ENCODE measurements at regions not wholly inside any gene's neighbourhood (a gene's known extent, or its start where the extent isn't known, plus 50 kb on each side); places are given as distances from the start of the nearest gene placed in this dataset.
"Not testable (repeated sequence)": the region's sequence is repeated elsewhere in the genome, so short reads cannot be mapped to it uniquely, and the experiment has no call there.

GRCh38 chr9:64370344-64370743 is 914.7 kb downstream of the FOXD4L5 start:
- DNase-seq (ENCODE audit: low read depth), result not testable (repeated sequence)

- not testable (repeated sequence) for DNase-seq (ENCODE audit: low read depth)
Observed at GRCh38 chr9:64369644-64370043, 915.4 kb downstream of the FOXD4L5 start.

DNA sequence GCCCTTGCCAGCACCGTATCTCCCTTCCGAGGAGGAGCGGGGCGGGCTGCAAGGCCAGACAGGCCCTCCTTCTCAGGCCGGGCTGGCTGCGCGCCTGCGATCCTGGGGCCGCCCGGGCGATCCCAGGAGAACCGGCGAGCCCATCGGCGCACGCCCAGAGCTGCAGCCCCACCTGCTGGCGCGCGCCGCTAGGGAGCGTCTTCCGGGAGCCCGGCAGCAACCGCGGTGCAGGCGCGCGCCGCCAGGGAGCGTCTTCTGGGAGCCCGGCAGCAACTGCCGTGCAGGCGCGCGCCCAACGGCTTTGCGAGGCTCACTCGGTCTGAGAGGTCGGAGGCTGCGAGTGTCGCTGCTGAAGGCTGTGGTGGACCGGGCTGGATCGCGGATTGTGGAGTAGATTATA is 915.9 kb downstream of the FOXD4L5 start:
- DNase-seq (ENCODE audit: low read depth), result peak; percentile 18

GRCh38 chr9:64368644-64368942 is 916.4 kb downstream of the FOXD4L5 start:
- DNase-seq (ENCODE audit: low read depth), result not testable (repeated sequence)

- not testable (repeated sequence) for DNase-seq (ENCODE audit: low read depth)
Observed at GRCh38 chr9:64367826-64368643, 917.0 kb downstream of the FOXD4L5 start.

Measured in T-helper 22 cell (primary cell).